ENCODE measurements at regions not wholly inside any gene's neighbourhood (a gene's known extent, or its start where the extent isn't known, plus 50 kb on each side); places are given as distances from the start of the nearest gene placed in this dataset.
A peak's percentile ranks its signal among the peaks of the same experiment; 100 is the strongest.

GRCh38 chr4:78720204-78720603 lies 55.9 kb upstream of the BMP2K start:
- intact Hi-C loops (cut with DNase I): no loop called here
- Histone ChIP-seq H3K4me3 (no peak overlapping the region), H3K27ac (no peak overlapping the region), H3K27me3 (no peaks in the 10 kb centered on the region), H3K4me1 (peaks cover 0 to 17% (median 0%) of the 10 kb centered on the region in 3 donors), H3K36me3 (no peaks in the 10 kb centered on the region), H3K9me3 (no peaks in the 10 kb centered on the region)
- DNase-seq: no peak
- 90 to 92% methylated on average over 2 to 3 of the region's 3 CpGs for whole genome bisulfite sequencing, 2 donors
- TF ChIP-seq CTCF (IDR thresholded peaks at IDR 0.05) (no peak), POLR2A (IDR thresholded peaks at IDR 0.05) (no peak)

GRCh38 chr4:78720994-78721677 lies 55.0 kb upstream of the BMP2K start:
- Histone ChIP-seq H3K4me1 (peaks cover 0 to 17% (median 0%) of the 10 kb centered on the region in 3 donors), H3K27me3 (no peaks in the 10 kb centered on the region), H3K9me3 (no peaks in the 10 kb centered on the region), H3K27ac (peak overlapping the region in 2 of 4 donors; percentile 39 to 43), H3K4me3 (no peak overlapping the region), H3K36me3 (no peaks in the 10 kb centered on the region)
- intact Hi-C loops (cut with DNase I): no loop called here
- no peak for TF ChIP-seq POLR2A (IDR thresholded peaks at IDR 0.05)
- no peak for TF ChIP-seq CTCF (IDR thresholded peaks at IDR 0.05)
- no peak for DNase-seq
- 56 to 59% methylated on average over 10 of the region's 10 CpGs for WGBS, 2 donors

GRCh38 chr4:78721747-78722146 lies 54.4 kb upstream of the BMP2K start:
- no peaks in the 10 kb centered on the region for H3K36me3 ChIP-seq
- no peaks in the 10 kb centered on the region for H3K27me3 ChIP-seq
- H3K27ac ChIP-seq: peak overlapping the region in 1 of 4 donors; percentile 39
- H3K9me3 ChIP-seq: no peaks in the 10 kb centered on the region
- DNase-seq: no peak
- 57 to 71% methylated on average over 4 of the region's 4 CpGs for WGBS, 2 donors
- peaks cover 0 to 17% (median 0%) of the 10 kb centered on the region in 3 donors for H3K4me1 ChIP-seq
- intact Hi-C loops (cut with DNase I): no loop called here
- no peak overlapping the region for H3K4me3 ChIP-seq
- TF ChIP-seq CTCF (IDR thresholded peaks at IDR 0.05) (no peak), POLR2A (IDR thresholded peaks at IDR 0.05) (no peak)

- Histone ChIP-seq H3K36me3 (no peaks in the 10 kb centered on the region), H3K9me3 (no peaks in the 10 kb centered on the region), H3K4me3 (no peak overlapping the region), H3K27me3 (no peaks in the 10 kb centered on the region), H3K4me1 (peaks cover 0 to 17% (median 0%) of the 10 kb centered on the region in 3 donors), H3K27ac (peak overlapping the region in 3 of 4 donors; percentile 10 to 37 (median 13))
- no peak for TF ChIP-seq CTCF (IDR thresholded peaks at IDR 0.05)
- TF ChIP-seq POLR2A (IDR thresholded peaks at IDR 0.05): no peak
- DNase-seq: no peak
- intact Hi-C loops (cut with DNase I): no loop called here
- 69% methylated on average over 5 of the region's 5 CpGs for WGBS, 2 donors
Measured at GRCh38 chr4:78722320-78722719, 53.8 kb upstream of the BMP2K start.

GRCh38 chr4:78722878-78723277 lies 53.3 kb upstream of the BMP2K start:
- no peak for DNase-seq
- Histone ChIP-seq H3K4me1 (peaks cover 0 to 17% (median 0%) of the 10 kb centered on the region in 3 donors), H3K36me3 (no peaks in the 10 kb centered on the region), H3K9me3 (no peaks in the 10 kb centered on the region), H3K27ac (peak overlapping the region in 1 of 4 donors; percentile 10), H3K4me3 (no peak overlapping the region), H3K27me3 (no peaks in the 10 kb centered on the region)
- TF ChIP-seq CTCF (IDR thresholded peaks at IDR 0.05): no peak
- TF ChIP-seq POLR2A (IDR thresholded peaks at IDR 0.05): no peak
- intact Hi-C loops (cut with DNase I): no loop called here

All from esophagus squamous epithelium (tissue), 5 donors.